H1 (cell line): ENCODE measurements at regions not wholly inside any gene's neighbourhood (a gene's known extent, or its start where the extent isn't known, plus 50 kb on each side); places are given as distances from the start of the nearest gene placed in this dataset.

ENCODE experiments used
- CEBPB ChIP-seq: IDR thresholded peaks from 2 replicates; pipeline ENCODE4 v1.6.1; 2012; ENCODE audit warnings: low read depth, low read length
- CHD1 ChIP-seq: IDR thresholded peaks from 2 replicates; pipeline ENCODE4 v1.6.1; 2012; ENCODE audit warnings: low read depth, low read length, improper control_type of control experiment
- EP300 ChIP-seq, 2 experiments: IDR thresholded peaks; 1 replicate in 1 of 2; 2 replicates in 1 of 2; pipeline ENCODE4 v1.6.1; 2011 to 2012; ENCODE audit warnings: low read depth in 2 of 2, low read length in 2 of 2, mild to moderate bottlenecking in 2 of 2, borderline replicate concordance in 1 of 2, inconsistent platforms in 1 of 2, moderate library complexity in 1 of 2
- EZH2 ChIP-seq: fragments of 200-600 bp; sonication (generic); IDR thresholded peaks from 2 replicates; pipeline ENCODE4 v1.7.1; 2012; ENCODE audit warnings: low read depth, mild to moderate bottlenecking, moderate library complexity, low read length, inconsistent platforms; ENCODE audit not compliant: severe bottlenecking
- FOSL1 ChIP-seq: IDR thresholded peaks from 2 replicates; pipeline ENCODE4 v1.6.1; 2011; ENCODE audit warnings: mild to moderate bottlenecking, low read depth, low read length, moderate library complexity; ENCODE audit not compliant: insufficient read depth
- GTF2F1 ChIP-seq: IDR thresholded peaks from 2 replicates; pipeline ENCODE4 v1.6.1; 2012; ENCODE audit warnings: low read depth, low read length, improper control_type of control experiment, borderline replicate concordance
- POLR2A ChIP-seq, 2 experiments: IDR thresholded peaks; 1 replicate in 1 of 2; 2 replicates in 1 of 2; pipeline ENCODE4 v1.6.1; 2011; ENCODE audit warnings: low read depth in 2 of 2, low read length in 2 of 2, mild to moderate bottlenecking in 2 of 2; ENCODE audit errors: control extremely low read depth in 1 of 2
- POLR2AphosphoS5 ChIP-seq: IDR thresholded peaks from 2 replicates; pipeline ENCODE4 v1.6.1; 2011; ENCODE audit warnings: low read depth, low read length
- SP4 ChIP-seq: IDR thresholded peaks from 2 replicates; pipeline ENCODE4 v1.6.1; 2012; ENCODE audit warnings: low read length, inconsistent platforms
- YY1 ChIP-seq: IDR thresholded peaks from 2 replicates; pipeline ENCODE4 v1.6.1; 2011; ENCODE audit warnings: low read depth, mild to moderate bottlenecking, low read length
- TF ChIP-seq, protein P1 (sequence below), 3 experiments: IDR thresholded peaks; 1 replicate in 2 of 3; 2 replicates in 1 of 3; pipeline versions ENCODE4 v1.5.1 to v1.6.1; 2011; ENCODE audit warnings: low read length in 3 of 3, mild to moderate bottlenecking in 3 of 3, inconsistent platforms in 2 of 3, low read depth in 1 of 3, moderate library complexity in 1 of 3; ENCODE audit not compliant: insufficient read depth in 1 of 3; ENCODE audit errors: control extremely low read depth in 1 of 3
- TF ChIP-seq, protein P2 (sequence below): IDR thresholded peaks from 2 replicates; pipeline ENCODE4 v1.6.1; 2011; ENCODE audit warnings: low read depth, mild to moderate bottlenecking, low read length; ENCODE audit not compliant: insufficient read depth
- TF ChIP-seq, protein P3 (sequence below): IDR thresholded peaks from 2 replicates; pipeline ENCODE4 v1.6.1; 2011; ENCODE audit warnings: low read length, improper control_type of control experiment

DNA sequence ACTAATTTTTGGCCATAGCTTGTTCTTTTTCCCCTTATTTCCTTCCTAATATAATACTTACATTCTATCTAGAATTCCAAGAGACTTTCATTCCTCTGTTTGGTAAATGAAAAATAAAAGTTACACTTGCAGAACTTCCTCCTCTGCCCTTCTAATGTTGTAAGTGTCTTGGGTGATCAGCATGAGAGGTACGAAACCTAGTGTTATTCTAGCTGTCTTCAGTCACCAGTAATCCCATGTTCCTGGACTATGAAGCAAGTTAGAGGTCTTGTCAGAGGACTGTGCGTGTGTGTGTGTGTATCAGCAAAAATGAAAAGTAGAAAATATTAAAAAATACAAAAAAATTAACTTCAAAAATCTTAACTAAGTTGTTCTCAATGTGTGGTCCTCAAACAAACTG, 307.0 kb downstream of the SPRY2 start:
- TF ChIP-seq EP300 (IDR thresholded peaks at IDR 0.05; ENCODE audit: borderline replicate concordance in 1 of 2, low read depth in 2 of 2, low read length in 2 of 2) (no peak), SP4 (no peak), POLR2A (IDR thresholded peaks at IDR 0.05; ENCODE audit: control extremely low read depth in 1 of 2, low read depth in 2 of 2, low read length in 2 of 2) (no peak), FOSL1 (no peak), GTF2F1 (no peak), YY1 (no peak), POLR2AphosphoS5 (no peak), CHD1 (no peak), EZH2 (no peak), CEBPB (no peak)
- TF ChIP-seq, protein P1, sequence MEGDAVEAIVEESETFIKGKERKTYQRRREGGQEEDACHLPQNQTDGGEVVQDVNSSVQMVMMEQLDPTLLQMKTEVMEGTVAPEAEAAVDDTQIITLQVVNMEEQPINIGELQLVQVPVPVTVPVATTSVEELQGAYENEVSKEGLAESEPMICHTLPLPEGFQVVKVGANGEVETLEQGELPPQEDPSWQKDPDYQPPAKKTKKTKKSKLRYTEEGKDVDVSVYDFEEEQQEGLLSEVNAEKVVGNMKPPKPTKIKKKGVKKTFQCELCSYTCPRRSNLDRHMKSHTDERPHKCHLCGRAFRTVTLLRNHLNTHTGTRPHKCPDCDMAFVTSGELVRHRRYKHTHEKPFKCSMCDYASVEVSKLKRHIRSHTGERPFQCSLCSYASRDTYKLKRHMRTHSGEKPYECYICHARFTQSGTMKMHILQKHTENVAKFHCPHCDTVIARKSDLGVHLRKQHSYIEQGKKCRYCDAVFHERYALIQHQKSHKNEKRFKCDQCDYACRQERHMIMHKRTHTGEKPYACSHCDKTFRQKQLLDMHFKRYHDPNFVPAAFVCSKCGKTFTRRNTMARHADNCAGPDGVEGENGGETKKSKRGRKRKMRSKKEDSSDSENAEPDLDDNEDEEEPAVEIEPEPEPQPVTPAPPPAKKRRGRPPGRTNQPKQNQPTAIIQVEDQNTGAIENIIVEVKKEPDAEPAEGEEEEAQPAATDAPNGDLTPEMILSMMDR (IDR thresholded peaks at IDR 0.05; ENCODE audit: control extremely low read depth in 1 of 3, insufficient read depth in 1 of 3, low read depth in 1 of 3, low read length in 3 of 3) = no peak
- TF ChIP-seq, protein P2, sequence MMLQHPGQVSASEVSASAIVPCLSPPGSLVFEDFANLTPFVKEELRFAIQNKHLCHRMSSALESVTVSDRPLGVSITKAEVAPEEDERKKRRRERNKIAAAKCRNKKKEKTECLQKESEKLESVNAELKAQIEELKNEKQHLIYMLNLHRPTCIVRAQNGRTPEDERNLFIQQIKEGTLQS = no peak
- TF ChIP-seq, protein P3, sequence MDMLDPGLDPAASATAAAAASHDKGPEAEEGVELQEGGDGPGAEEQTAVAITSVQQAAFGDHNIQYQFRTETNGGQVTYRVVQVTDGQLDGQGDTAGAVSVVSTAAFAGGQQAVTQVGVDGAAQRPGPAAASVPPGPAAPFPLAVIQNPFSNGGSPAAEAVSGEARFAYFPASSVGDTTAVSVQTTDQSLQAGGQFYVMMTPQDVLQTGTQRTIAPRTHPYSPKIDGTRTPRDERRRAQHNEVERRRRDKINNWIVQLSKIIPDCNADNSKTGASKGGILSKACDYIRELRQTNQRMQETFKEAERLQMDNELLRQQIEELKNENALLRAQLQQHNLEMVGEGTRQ = no peak
